SK-N-SH treated with all-trans-retinoic acid at 6 μM for 48 hours (cell line): ENCODE measurements at regions not wholly inside any gene's neighbourhood (a gene's known extent, or its start where the extent isn't known, plus 50 kb on each side); places are given as distances from the start of the nearest gene placed in this dataset.

Experiments
- ATAC-seq: fragments of 200-7000 bp; cut with Tn5 transposase; 3 replicates; pipeline ENCODE4 v1.9.1; 2020; ENCODE audit warnings: mild to moderate bottlenecking, moderate library complexity
- ARNTL ChIP-seq: fragments of 450-650 bp; formaldehyde crosslinking; IDR thresholded peaks from 2 replicates; pipeline ENCODE4 v1.5.0; 2020; ENCODE audit warnings: low read depth, mild to moderate bottlenecking, moderate library complexity, borderline replicate concordance
- BACH2 ChIP-seq: fragments of 250-450 bp; sonication (Bioruptor Pico); IDR thresholded peaks from 2 replicates; pipeline ENCODE4 v1.9.0; 2021; ENCODE audit warnings: mild to moderate bottlenecking, borderline replicate concordance
- CSDC2 ChIP-seq: fragments of 250-450 bp; sonication (Bioruptor Pico); IDR thresholded peaks from 2 replicates; pipeline ENCODE4 v1.5.0; 2020; ENCODE audit warnings: mild to moderate bottlenecking, moderate library complexity
- ESRRG ChIP-seq: fragments of 250-450 bp; sonication (Bioruptor Pico); IDR thresholded peaks from 2 replicates; pipeline ENCODE4 v1.6.1; 2021; ENCODE audit warnings: mild to moderate bottlenecking
- GLIS3 ChIP-seq: fragments of 250-450 bp; sonication (Bioruptor Pico); IDR thresholded peaks from 2 replicates; pipeline ENCODE4 v1.5.0; 2020; ENCODE audit warnings: mild to moderate bottlenecking, moderate library complexity
- ISL1 ChIP-seq: fragments of 250-450 bp; sonication (Bioruptor Pico); IDR thresholded peaks from 2 replicates; pipeline ENCODE4 v2.1.2; 2022; ENCODE audit warnings: mild to moderate bottlenecking, moderate library complexity
- OSR1 ChIP-seq: fragments of 250-450 bp; sonication (Bioruptor Pico); IDR thresholded peaks from 2 replicates; pipeline ENCODE4 v1.8.0; 2022; ENCODE audit warnings: moderate library complexity, mild to moderate bottlenecking, inconsistent platforms
- PPARA ChIP-seq: fragments of 250-450 bp; sonication (Bioruptor Pico); IDR thresholded peaks from 2 replicates; pipeline ENCODE4 v1.5.0; 2020; ENCODE audit warnings: mild to moderate bottlenecking, borderline replicate concordance
- RARB ChIP-seq: fragments of 250-450 bp; sonication (Bioruptor Pico); IDR thresholded peaks from 2 replicates; pipeline ENCODE4 v1.8.0; 2021; ENCODE audit warnings: mild to moderate bottlenecking, moderate library complexity
- SNAI2 ChIP-seq: fragments of 250-450 bp; sonication (Bioruptor Pico); IDR thresholded peaks from 2 replicates; pipeline ENCODE4 v1.5.0; 2020; ENCODE audit warnings: mild to moderate bottlenecking, moderate library complexity
- TCF4 ChIP-seq: fragments of 250-450 bp; sonication (Bioruptor Pico); IDR thresholded peaks from 2 replicates; pipeline ENCODE4 v1.8.0; 2021; ENCODE audit warnings: mild to moderate bottlenecking, moderate library complexity, borderline replicate concordance
- TOX ChIP-seq: fragments of 250-450 bp; sonication (Bioruptor Pico); IDR thresholded peaks from 2 replicates; pipeline ENCODE4 v1.8.0; 2021; ENCODE audit warnings: mild to moderate bottlenecking, moderate library complexity, borderline replicate concordance
- ZC3H10 ChIP-seq: fragments of 250-450 bp; sonication (Bioruptor Pico); IDR thresholded peaks from 2 replicates; pipeline ENCODE4 v1.5.1; 2021; ENCODE audit warnings: mild to moderate bottlenecking, moderate library complexity
- ZFP3 ChIP-seq: fragments of 250-450 bp; sonication (Bioruptor Pico); IDR thresholded peaks from 2 replicates; pipeline ENCODE4 v1.5.0; 2020; ENCODE audit warnings: mild to moderate bottlenecking, moderate library complexity
- ZFP30 ChIP-seq: fragments of 450-650 bp; formaldehyde crosslinking; IDR thresholded peaks from 2 replicates; pipeline ENCODE4 v1.5.0; 2022; ENCODE audit warnings: mild to moderate bottlenecking, moderate library complexity
- ZNF565 ChIP-seq: fragments of 450-650 bp; formaldehyde crosslinking; conservative IDR thresholded peaks from 2 replicates; pipeline ENCODE4 v1.5.0; 2020; ENCODE audit warnings: low read depth, mild to moderate bottlenecking, moderate library complexity
- ZNF70 ChIP-seq: fragments of 450-650 bp; formaldehyde crosslinking; IDR thresholded peaks from 2 replicates; pipeline ENCODE4 v1.5.0; 2020; ENCODE audit warnings: mild to moderate bottlenecking, moderate library complexity
- ZNF8 ChIP-seq: fragments of 450-650 bp; formaldehyde crosslinking; IDR thresholded peaks from 2 replicates; pipeline ENCODE4 v1.5.0; 2020; ENCODE audit warnings: mild to moderate bottlenecking, moderate library complexity
- TF ChIP-seq, protein P1 (sequence below): fragments of 250-450 bp; sonication (Bioruptor Pico); IDR thresholded peaks from 2 replicates; pipeline ENCODE4 v1.5.1; 2021; ENCODE audit warnings: mild to moderate bottlenecking, moderate library complexity
- TF ChIP-seq, protein P2 (sequence below): fragments of 250-450 bp; sonication (Bioruptor Pico); IDR thresholded peaks from 2 replicates; pipeline ENCODE4 v1.5.1; 2020; ENCODE audit warnings: low read depth, mild to moderate bottlenecking, moderate library complexity
- TF ChIP-seq, protein P3 (sequence below): fragments of 250-450 bp; sonication (Bioruptor Pico); IDR thresholded peaks from 2 replicates; pipeline ENCODE4 v1.5.0; 2020; ENCODE audit warnings: mild to moderate bottlenecking, moderate library complexity
- TF ChIP-seq, protein P4 (sequence below): fragments of 250-450 bp; sonication (Bioruptor Pico); IDR thresholded peaks from 2 replicates; pipeline ENCODE4 v1.8.0; 2020; ENCODE audit warnings: mild to moderate bottlenecking, moderate library complexity, borderline replicate concordance

DNA sequence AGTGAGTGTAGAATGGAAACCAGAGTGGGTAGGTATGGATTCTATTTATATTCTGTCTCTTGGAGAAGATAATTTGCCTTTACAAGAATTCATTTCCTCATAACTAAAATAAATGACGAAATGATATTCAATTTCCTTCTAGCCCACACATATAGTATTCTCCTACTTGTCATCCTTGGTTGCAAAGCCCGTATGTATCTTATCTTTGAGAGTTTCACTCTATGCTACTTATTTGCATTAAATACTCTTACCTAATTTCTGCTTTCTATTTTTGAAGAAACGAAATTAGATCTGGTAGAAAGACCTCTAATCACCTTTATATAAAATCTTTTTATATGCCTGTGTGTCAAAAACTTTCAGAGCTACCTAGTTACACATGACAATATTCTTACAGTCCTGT is 457.7 kb downstream of the NKX6-1 start:
- ATAC-seq, result no peak
- TF ChIP-seq OSR1 (CRISPR knock-in tag), result no peak
- TF ChIP-seq ZNF565 (CRISPR knock-in tag), result no peak
- TF ChIP-seq BACH2 (CRISPR knock-in tag), result no peak
- no peak for TF ChIP-seq SNAI2 (CRISPR knock-in tag)
- TF ChIP-seq ARNTL (CRISPR knock-in tag), result no peak
- TF ChIP-seq ZNF70, result no peak
- TF ChIP-seq ZFP3 (CRISPR knock-in tag), result no peak

DNA sequence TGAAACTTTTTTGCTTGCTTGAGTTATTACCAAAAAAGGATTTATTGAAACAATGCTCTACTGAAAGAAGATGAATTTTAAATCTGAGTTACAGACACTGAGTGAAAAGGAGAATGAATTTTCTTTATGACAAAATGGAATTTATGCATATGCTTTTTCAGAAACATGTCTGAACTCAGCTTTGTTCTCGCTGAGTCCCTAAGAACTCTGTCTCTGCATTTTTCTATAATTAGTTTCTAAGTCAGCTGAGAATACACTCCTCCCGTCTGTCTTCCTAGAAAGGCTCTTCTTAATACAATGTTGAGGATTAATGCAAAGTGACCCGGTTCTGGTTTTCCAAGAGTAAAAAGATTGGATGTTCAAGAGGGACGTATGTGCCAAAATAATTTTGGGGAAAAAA is 463.5 kb downstream of the NKX6-1 start:
- TF ChIP-seq ISL1 (CRISPR knock-in tag), result no peak
- TF ChIP-seq TOX, result no peak
- TF ChIP-seq PPARA (CRISPR knock-in tag), result no peak
- no peak for TF ChIP-seq ZFP30
- no peak for TF ChIP-seq OSR1 (CRISPR knock-in tag)
- TF ChIP-seq, protein P1, sequence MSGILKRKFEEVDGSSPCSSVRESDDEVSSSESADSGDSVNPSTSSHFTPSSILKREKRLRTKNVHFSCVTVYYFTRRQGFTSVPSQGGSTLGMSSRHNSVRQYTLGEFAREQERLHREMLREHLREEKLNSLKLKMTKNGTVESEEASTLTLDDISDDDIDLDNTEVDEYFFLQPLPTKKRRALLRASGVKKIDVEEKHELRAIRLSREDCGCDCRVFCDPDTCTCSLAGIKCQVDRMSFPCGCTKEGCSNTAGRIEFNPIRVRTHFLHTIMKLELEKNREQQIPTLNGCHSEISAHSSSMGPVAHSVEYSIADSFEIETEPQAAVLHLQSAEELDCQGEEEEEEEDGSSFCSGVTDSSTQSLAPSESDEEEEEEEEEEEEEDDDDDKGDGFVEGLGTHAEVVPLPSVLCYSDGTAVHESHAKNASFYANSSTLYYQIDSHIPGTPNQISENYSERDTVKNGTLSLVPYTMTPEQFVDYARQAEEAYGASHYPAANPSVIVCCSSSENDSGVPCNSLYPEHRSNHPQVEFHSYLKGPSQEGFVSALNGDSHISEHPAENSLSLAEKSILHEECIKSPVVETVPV, result no peak
- TF ChIP-seq RARB (CRISPR knock-in tag), result no peak
- ATAC-seq, result no peak

DNA sequence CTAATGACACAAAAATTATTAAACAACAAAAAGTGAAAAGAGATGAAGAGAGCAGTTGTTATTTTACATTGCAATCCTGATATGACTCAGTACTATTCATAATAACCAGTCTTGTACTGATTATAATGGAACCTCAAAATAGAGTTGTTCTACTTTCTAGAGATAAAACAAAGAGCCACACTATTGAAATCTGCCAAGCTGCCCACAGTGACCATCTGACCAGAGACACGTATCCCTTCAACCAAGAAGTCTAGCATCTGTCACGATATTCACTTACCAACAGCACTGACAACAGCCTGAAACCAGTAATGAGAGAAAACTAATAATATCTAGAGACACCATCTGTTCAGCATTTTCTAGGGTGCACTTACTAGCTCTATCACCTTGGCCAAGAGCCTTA is 466.7 kb downstream of the NKX6-1 start:
- no peak for TF ChIP-seq ARNTL (CRISPR knock-in tag)
- TF ChIP-seq ZNF70, result no peak
- no peak for TF ChIP-seq ZC3H10 (CRISPR knock-in tag)
- TF ChIP-seq TCF4 (CRISPR knock-in tag), result no peak
- no peak for TF ChIP-seq ZNF8
- TF ChIP-seq, protein P1, result no peak
- TF ChIP-seq ESRRG (CRISPR knock-in tag), result no peak
- TF ChIP-seq, protein P2, sequence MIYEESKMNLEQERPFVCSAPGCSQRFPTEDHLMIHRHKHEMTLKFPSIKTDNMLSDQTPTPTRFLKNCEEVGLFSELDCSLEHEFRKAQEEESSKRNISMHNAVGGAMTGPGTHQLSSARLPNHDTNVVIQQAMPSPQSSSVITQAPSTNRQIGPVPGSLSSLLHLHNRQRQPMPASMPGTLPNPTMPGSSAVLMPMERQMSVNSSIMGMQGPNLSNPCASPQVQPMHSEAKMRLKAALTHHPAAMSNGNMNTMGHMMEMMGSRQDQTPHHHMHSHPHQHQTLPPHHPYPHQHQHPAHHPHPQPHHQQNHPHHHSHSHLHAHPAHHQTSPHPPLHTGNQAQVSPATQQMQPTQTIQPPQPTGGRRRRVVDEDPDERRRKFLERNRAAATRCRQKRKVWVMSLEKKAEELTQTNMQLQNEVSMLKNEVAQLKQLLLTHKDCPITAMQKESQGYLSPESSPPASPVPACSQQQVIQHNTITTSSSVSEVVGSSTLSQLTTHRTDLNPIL, result no peak
- no peak for TF ChIP-seq ZNF565 (CRISPR knock-in tag)
- no peak for TF ChIP-seq TOX
- TF ChIP-seq, protein P3, sequence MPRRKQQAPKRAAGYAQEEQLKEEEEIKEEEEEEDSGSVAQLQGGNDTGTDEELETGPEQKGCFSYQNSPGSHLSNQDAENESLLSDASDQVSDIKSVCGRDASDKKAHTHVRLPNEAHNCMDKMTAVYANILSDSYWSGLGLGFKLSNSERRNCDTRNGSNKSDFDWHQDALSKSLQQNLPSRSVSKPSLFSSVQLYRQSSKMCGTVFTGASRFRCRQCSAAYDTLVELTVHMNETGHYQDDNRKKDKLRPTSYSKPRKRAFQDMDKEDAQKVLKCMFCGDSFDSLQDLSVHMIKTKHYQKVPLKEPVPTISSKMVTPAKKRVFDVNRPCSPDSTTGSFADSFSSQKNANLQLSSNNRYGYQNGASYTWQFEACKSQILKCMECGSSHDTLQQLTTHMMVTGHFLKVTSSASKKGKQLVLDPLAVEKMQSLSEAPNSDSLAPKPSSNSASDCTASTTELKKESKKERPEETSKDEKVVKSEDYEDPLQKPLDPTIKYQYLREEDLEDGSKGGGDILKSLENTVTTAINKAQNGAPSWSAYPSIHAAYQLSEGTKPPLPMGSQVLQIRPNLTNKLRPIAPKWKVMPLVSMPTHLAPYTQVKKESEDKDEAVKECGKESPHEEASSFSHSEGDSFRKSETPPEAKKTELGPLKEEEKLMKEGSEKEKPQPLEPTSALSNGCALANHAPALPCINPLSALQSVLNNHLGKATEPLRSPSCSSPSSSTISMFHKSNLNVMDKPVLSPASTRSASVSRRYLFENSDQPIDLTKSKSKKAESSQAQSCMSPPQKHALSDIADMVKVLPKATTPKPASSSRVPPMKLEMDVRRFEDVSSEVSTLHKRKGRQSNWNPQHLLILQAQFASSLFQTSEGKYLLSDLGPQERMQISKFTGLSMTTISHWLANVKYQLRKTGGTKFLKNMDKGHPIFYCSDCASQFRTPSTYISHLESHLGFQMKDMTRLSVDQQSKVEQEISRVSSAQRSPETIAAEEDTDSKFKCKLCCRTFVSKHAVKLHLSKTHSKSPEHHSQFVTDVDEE (CRISPR knock-in tag), result no peak
- no peak for TF ChIP-seq SNAI2 (CRISPR knock-in tag)
- TF ChIP-seq GLIS3 (CRISPR knock-in tag), result no peak
- no peak for TF ChIP-seq OSR1 (CRISPR knock-in tag)
- TF ChIP-seq BACH2 (CRISPR knock-in tag), result no peak
- no peak for TF ChIP-seq ZFP3 (CRISPR knock-in tag)
- TF ChIP-seq ISL1 (CRISPR knock-in tag), result no peak
- TF ChIP-seq CSDC2, result no peak
- TF ChIP-seq, protein P4, sequence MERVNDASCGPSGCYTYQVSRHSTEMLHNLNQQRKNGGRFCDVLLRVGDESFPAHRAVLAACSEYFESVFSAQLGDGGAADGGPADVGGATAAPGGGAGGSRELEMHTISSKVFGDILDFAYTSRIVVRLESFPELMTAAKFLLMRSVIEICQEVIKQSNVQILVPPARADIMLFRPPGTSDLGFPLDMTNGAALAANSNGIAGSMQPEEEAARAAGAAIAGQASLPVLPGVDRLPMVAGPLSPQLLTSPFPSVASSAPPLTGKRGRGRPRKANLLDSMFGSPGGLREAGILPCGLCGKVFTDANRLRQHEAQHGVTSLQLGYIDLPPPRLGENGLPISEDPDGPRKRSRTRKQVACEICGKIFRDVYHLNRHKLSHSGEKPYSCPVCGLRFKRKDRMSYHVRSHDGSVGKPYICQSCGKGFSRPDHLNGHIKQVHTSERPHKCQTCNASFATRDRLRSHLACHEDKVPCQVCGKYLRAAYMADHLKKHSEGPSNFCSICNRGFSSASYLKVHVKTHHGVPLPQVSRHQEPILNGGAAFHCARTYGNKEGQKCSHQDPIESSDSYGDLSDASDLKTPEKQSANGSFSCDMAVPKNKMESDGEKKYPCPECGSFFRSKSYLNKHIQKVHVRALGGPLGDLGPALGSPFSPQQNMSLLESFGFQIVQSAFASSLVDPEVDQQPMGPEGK (CRISPR knock-in tag), result no peak
- no peak for ATAC-seq
